HepG2 (cell line): ENCODE measurements at regions not wholly inside any gene's neighbourhood (a gene's known extent, or its start where the extent isn't known, plus 50 kb on each side); places are given as distances from the start of the nearest gene placed in this dataset.

Experiments
- ATAC-seq: fragments of 200-7000 bp; cut with Tn5 transposase; 3 replicates; pipeline ENCODE4 v1.9.1; 2020; ENCODE audit warnings: mild to moderate bottlenecking, moderate library complexity
- BruUV-seq: library from RNA; stranded (reverse); fragments of 400-500 nt; replicated peaks from 2 replicates; lab custom pipeline; 2021; lab: Mats Ljungman, UMichigan
- CTCF ChIA-PET: fragments of 300-600 bp; formaldehyde crosslinking; extraction: SDS; loops from one replicate; lab custom pipeline; 2021; ENCODE audit warnings: low total read pairs, inconsistent platforms, low intra/inter-chr PET ratio; lab: Yijun Ruan, JAX
- POLR2A ChIA-PET: fragments of 350-600 bp; sonication (Branson Sonifier 250); formaldehyde crosslinking; loops from one replicate; lab custom pipeline; 2020; ENCODE audit warnings: antibody characterized with exemption, inconsistent platforms; lab: Yijun Ruan, JAX
- DNase-seq: peaks from one replicate; pipeline ENCODE4 v3.0.0-alpha.2; 2015; ENCODE audit warnings: low spot score
- FAIRE-seq: peaks from 3 replicates; lab custom pipeline; 2011; peaks lifted over from hg19 to GRCh38; lab: Jason Lieb, UNC
- H2AFZ ChIP-seq: one replicate; pipeline ENCODE4 v1.6.1; 2011; ENCODE audit warnings: low read length, inconsistent platforms
- H3K27ac ChIP-seq: fragments of 300-600 bp; 3 replicates; pipeline ENCODE4 v1.8.0; 2011; ENCODE audit warnings: mixed run types, mild to moderate bottlenecking, mixed read lengths, low read length, inconsistent platforms; ENCODE audit not compliant: insufficient read depth; ENCODE audit errors: extremely low read length
- H3K27me3 ChIP-seq, 2 experiments: fragments of 200-600 bp in 1 of 2; 2 replicates in 1 of 2; 3 replicates in 1 of 2; pipeline versions ENCODE4 v1.6.0 to v1.8.0; 2011; ENCODE audit warnings: low read length in 2 of 2, mild to moderate bottlenecking in 2 of 2, moderate library complexity in 2 of 2, inconsistent platforms in 1 of 2; ENCODE audit not compliant: insufficient read depth in 2 of 2, control insufficient read depth in 1 of 2
- H3K36me3 ChIP-seq, 2 experiments: fragments of 200-600 bp in 1 of 2; replicated peaks in 1 of 2; 2 replicates in 1 of 2; 3 replicates in 1 of 2; pipeline versions ENCODE4 v1.5.1 to v1.8.0; 2011; ENCODE audit warnings: low read length in 2 of 2, inconsistent platforms in 1 of 2; ENCODE audit not compliant: insufficient read depth in 2 of 2, control insufficient read depth in 1 of 2
- H3K4me1 ChIP-seq: 2 replicates; pipeline ENCODE4 v1.5.1; 2012; ENCODE audit warnings: low read length, inconsistent platforms; ENCODE audit not compliant: insufficient read depth
- H3K4me2 ChIP-seq: 2 replicates; pipeline ENCODE4 v1.6.0; 2011; ENCODE audit warnings: low read depth, low read length, inconsistent platforms
- H3K4me3 ChIP-seq, 3 experiments: fragments of 200-600 bp in 1 of 3; sonication (generic), shearing (Covaris generic) in 1 of 3; replicated peaks in 1 of 3; 2 replicates each; pipeline ENCODE4 v1.5.1; 2011 to 2016; ENCODE audit warnings: low read length in 3 of 3, inconsistent platforms in 2 of 3, low read depth in 2 of 3, mild to moderate bottlenecking in 2 of 3, control low read depth in 1 of 3, mixed read lengths in 1 of 3; ENCODE audit not compliant: insufficient read depth in 1 of 3
- H3K79me2 ChIP-seq: one replicate; pipeline ENCODE4 v1.6.1; 2011; ENCODE audit warnings: low read length, inconsistent platforms; ENCODE audit not compliant: insufficient read depth
- H3K9ac ChIP-seq: 2 replicates; pipeline ENCODE4 v1.6.0; 2011; ENCODE audit warnings: mild to moderate bottlenecking, low read depth, low read length, inconsistent platforms; ENCODE audit not compliant: insufficient read depth
- H3K9me3 ChIP-seq: 2 replicates; pipeline ENCODE4 v1.5.1; 2012; ENCODE audit warnings: mild to moderate bottlenecking, low read length
- H4K20me1 ChIP-seq: 2 replicates; pipeline ENCODE4 v1.6.0; 2011; ENCODE audit warnings: inconsistent platforms, mild to moderate bottlenecking, low read length, moderate library complexity; ENCODE audit not compliant: insufficient read depth
- CREB3 ChIP-seq: sonication (generic); formaldehyde crosslinking; IDR thresholded peaks from 2 replicates; pipeline ENCODE4 v1.5.0; 2020; ENCODE audit warnings: missing genetic modification reagents
- RBAK ChIP-seq: sonication (generic); formaldehyde crosslinking; IDR thresholded peaks from 2 replicates; pipeline ENCODE4 v1.5.1; 2020; ENCODE audit warnings: mild to moderate bottlenecking, missing genetic modification reagents
- STAT5B ChIP-seq: sonication (generic); formaldehyde crosslinking; IDR thresholded peaks from 2 replicates; pipeline ENCODE4 v1.4.0; 2020; ENCODE audit warnings: missing genetic modification reagents
- WIZ ChIP-seq: sonication (generic); formaldehyde crosslinking; IDR thresholded peaks from 2 replicates; pipeline ENCODE4 v1.5.1; 2020; ENCODE audit warnings: mild to moderate bottlenecking, missing genetic modification reagents
- XRCC5 ChIP-seq: fragments of 200-400 bp; formaldehyde crosslinking; optimal IDR thresholded peaks from 2 replicates; pipeline ENCODE3; 2017; ENCODE audit warnings: mild to moderate bottlenecking, low read length
- ZNF737 ChIP-seq: sonication (generic); formaldehyde crosslinking; IDR thresholded peaks from 2 replicates; pipeline ENCODE4 v1.5.0; 2020; ENCODE audit warnings: missing genetic modification reagents, mild to moderate bottlenecking, borderline replicate concordance
- ZNF772 ChIP-seq: sonication (generic); formaldehyde crosslinking; IDR thresholded peaks from 2 replicates; pipeline ENCODE4 v1.5.0; 2020; ENCODE audit warnings: mild to moderate bottlenecking, missing genetic modification reagents
- WGBS: methylation state at CpG from one replicate; pipeline ENCODE4 v1.1.6; 2017; ENCODE audit warnings: low lambda C conversion rate; 5-methylcytosine and 5-hydroxymethylcytosine counted together
- in situ Hi-C: cut with HindIII; loops from 2 replicates; pipeline ENCODE4 v1.10.0; 2017; ENCODE audit warnings: low pct_unique_long_range_greater_than_20kb; ENCODE audit not compliant: extremely low pct_ligation_motif_present
- intact Hi-C: fragments of 100-400 bp; cut with micrococcal nuclease; formaldehyde crosslinking; loops from one replicate; pipeline ENCODE4 v1.10.0; 2022; ENCODE audit not compliant: unreplicated experiment

DNA sequence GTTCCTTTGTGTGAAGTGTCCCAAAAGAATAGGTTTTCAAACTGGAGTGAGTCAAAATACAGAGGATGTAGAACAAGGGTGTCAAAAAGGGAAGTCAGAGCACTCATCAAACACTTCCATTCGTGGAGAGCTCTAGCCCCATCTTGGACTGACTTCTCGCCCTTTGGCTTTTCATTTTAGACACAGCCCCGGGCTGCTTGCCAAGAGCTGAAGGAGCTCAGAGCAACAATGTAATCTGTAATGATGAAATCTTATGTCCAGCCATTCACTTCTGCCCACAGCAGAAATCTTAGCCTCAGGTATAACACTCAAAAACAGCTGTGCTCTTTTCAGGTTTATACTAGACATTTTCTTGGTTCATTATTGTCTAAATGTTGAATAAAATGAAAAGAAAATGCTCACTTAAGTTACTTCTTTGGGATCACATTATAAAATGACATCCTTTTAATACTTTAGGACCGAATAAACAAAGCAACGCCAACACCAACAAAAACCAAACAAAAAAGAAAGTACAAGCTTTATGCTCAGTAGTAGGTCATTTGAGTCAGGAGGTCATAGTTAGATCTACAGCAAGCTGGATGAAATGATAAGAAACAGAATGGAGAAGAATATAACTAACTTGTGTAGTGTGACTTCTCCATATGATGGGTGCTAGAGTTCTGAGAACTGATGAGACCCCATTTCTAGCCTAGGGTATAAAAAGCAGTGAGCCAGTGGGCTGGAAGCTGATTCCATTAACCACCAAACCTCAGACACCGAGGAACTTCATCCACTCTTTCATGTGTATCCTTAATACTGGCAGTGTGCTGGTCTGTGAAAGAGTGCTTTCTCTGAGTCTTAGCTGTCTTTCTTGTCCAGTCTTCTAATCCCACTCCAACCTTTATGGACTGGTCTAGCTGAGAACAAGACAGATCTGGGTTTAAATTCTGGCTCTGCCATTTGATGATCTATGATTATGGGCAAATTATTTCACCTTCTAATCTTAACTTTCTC, 131.8 kb upstream of the SLC7A14 start (continued):
- TF ChIP-seq CREB3 (CRISPR knock-in tag) (no peak), ZNF737 (CRISPR knock-in tag) (no peak), STAT5B (CRISPR knock-in tag) (no peak), WIZ (CRISPR knock-in tag) (no peak)

DNA sequence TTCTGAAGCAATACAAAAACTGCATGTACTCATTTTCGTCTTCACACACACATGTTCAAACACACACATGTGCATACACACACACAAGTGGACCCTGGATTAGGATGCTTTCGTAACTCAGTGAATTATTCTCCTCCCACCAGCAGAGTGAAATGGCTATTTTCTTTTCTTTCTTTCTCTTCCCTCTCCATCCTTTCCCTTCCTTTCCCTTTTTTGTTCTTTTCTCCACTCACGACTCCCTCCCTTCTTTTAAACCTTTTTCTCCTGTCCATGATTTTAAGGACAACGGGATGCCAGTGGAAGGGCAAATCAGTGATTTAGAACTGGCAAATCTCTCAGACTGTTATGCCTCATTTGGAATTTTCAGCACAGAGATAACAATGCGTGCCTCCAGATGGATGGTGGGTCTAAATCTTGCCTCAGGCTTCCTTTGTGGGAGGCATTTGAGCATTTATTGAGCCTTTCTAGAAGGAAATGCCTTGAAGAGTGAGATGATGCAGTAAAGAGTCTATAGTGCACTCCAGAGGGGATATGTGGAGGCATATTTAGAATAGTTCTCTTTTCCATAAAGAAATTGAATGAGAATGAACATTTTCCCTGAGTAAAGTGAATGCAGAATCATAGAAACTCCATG, 130.4 kb upstream of the SLC7A14 start:
- Histone ChIP-seq H3K79me2 (no peaks in the 10 kb centered on the region), H3K4me1 (no peaks in the 10 kb centered on the region), H4K20me1 (no peaks in the 10 kb centered on the region), H3K4me3 (no peak overlapping the region), H2AFZ (no peak overlapping the region), H3K27ac (no peak overlapping the region), H3K4me2 (no peak overlapping the region), H3K9ac (no peak overlapping the region), H3K27me3 (no peaks in the 10 kb centered on the region), H3K36me3 (no peaks in the 10 kb centered on the region), H3K9me3 (no peaks in the 10 kb centered on the region)
- POLR2A ChIA-PET, result no interaction called here
- TF ChIP-seq XRCC5, result no peak
- TF ChIP-seq ZNF772 (CRISPR knock-in tag), result no peak
- no peak for TF ChIP-seq RBAK (CRISPR knock-in tag)
- no peak for ATAC-seq
- WGBS, result 1% methylated on average over 5 of the region's 5 CpGs
- intact Hi-C loops (no loop called here), in situ Hi-C loops (no loop called here)
- no peak for FAIRE-seq
- no TSS peak for BruUV-seq
- DNase-seq, result no peak
- CTCF ChIA-PET, result no interaction called here
